GM13976 (cell line): ENCODE measurements at regions not wholly inside any gene's neighbourhood (a gene's known extent, or its start where the extent isn't known, plus 50 kb on each side); places are given as distances from the start of the nearest gene placed in this dataset.

Experiments used
- DNase-seq: peaks from one replicate; pipeline ENCODE4 v3.0.0; 2012; ENCODE audit warnings: low spot score
- in situ Hi-C: fragments of 300-500 bp; cut with MboI; formaldehyde crosslinking; loops from one replicate; pipeline ENCODE4 v1.12.0; 2022; ENCODE audit warnings: low sequenced_read_pairs, mixed read lengths, inconsistent platforms; ENCODE audit not compliant: unreplicated experiment
- TF ChIP-seq, protein P1 (sequence below): IDR thresholded peaks from 2 replicates; pipeline ENCODE4 v1.5.1; 2012; ENCODE audit warnings: borderline replicate concordance, mild to moderate bottlenecking; ENCODE audit not compliant: insufficient read depth; ENCODE audit errors: extremely low read depth, missing control alignments, control extremely low read depth

DNA sequence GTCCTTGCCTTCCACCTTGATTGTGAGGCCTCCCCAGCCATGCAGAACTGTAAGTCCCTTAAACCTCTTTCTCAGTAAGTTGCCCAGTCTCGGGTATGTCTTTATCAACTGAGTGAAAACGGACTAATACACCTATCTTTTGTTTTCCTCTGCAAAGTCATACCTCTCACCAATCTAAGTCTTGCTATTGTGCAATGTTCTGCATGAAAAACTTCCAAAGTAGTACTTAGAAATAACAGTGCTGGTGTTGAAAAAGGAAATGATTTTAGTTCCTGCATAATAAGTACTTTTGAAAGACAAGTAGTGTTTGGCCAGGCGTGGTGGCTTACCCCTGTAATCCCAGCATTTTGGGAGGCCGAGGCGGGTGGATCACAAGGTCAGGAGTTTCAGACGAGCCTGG, 573.5 kb downstream of the ANKRD50 start:
- in situ Hi-C loops = no loop called here
- TF ChIP-seq, protein P1, sequence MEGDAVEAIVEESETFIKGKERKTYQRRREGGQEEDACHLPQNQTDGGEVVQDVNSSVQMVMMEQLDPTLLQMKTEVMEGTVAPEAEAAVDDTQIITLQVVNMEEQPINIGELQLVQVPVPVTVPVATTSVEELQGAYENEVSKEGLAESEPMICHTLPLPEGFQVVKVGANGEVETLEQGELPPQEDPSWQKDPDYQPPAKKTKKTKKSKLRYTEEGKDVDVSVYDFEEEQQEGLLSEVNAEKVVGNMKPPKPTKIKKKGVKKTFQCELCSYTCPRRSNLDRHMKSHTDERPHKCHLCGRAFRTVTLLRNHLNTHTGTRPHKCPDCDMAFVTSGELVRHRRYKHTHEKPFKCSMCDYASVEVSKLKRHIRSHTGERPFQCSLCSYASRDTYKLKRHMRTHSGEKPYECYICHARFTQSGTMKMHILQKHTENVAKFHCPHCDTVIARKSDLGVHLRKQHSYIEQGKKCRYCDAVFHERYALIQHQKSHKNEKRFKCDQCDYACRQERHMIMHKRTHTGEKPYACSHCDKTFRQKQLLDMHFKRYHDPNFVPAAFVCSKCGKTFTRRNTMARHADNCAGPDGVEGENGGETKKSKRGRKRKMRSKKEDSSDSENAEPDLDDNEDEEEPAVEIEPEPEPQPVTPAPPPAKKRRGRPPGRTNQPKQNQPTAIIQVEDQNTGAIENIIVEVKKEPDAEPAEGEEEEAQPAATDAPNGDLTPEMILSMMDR = no peak
- DNase-seq = no peak

DNA sequence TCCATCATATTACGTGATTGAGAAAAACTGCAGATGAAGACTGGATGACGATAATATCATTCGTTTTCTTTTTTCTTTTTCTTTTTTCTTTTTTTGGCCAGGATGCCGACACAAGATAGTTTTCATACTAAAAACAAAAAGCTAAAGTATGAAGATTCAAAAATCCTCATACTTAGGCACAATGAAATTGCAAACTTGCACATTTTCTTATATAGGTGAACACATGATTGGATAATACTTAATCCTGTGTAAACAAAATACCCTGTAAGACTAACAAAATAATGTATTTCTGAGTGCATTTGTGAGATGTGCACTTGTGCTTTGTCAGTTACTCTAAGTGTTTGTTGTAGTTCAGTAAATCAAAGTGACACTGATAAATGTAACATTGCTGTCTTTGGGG, 568.9 kb downstream of the ANKRD50 start:
- in situ Hi-C loops = no loop called here
- TF ChIP-seq, protein P1 = no peak
- no peak for DNase-seq

DNA sequence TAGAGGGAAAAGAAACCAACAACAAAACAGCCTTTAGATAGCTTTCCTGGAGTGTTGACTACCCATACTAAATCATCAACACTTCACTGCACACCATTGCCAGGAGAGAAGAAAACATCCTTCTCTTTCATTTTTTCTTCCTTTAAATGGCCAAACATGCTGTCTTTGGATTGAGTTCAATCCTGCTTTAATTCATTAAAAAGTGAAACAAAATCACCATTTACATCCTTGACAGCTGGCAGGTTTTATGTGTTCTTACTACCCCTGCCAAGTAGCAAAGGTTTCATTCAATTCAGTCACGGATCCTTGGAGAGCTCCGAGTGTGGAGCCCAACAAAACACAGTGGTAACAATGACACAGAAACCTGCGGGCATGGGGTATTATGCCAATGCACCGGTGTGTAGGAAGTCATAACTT, 568.3 kb downstream of the ANKRD50 start:
- in situ Hi-C loops = no loop called here
- no peak for DNase-seq
- TF ChIP-seq, protein P1 = no peak

DNA sequence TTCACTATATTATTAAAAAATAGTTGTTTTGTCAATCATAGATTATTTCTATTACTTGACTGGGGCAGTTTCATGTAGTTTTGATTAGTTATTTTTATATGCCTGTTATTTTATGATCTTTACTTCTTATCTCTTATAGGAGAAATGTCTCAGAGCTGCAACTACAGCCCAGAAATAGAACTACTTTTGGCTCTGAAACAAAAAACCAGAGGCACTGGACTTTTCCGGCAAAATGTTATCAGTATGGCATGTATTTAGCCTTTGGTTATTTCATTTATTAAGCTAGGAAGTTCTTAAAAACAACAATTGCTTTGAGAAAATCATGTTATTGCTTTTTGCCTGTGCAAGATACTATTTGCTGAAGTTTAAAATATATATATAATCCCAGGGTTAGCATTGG, 566.5 kb downstream of the ANKRD50 start:
- in situ Hi-C loops = no loop called here
- no peak for DNase-seq
- TF ChIP-seq, protein P1 = no peak

DNA sequence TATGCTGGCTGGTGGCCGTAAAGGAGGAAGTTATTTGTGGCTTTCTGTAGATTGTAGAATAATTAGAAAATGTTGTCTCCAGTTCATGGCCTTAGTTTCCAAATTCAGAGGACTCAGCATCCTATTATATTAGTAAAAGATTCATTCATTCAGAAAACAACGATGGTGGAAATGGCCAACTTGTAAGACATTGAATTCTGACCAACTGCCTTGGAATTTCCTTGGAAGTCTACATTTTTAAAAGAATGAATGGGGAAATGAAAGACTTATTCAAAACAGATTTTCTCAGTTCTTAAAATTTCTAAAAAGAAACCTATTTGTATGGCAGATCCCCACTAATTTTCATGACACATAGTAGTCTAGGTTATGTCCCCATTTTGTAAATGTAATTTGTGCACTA, 561.5 kb downstream of the ANKRD50 start:
- TF ChIP-seq, protein P1 = no peak
- in situ Hi-C loops = no loop called here
- DNase-seq = no peak

DNA sequence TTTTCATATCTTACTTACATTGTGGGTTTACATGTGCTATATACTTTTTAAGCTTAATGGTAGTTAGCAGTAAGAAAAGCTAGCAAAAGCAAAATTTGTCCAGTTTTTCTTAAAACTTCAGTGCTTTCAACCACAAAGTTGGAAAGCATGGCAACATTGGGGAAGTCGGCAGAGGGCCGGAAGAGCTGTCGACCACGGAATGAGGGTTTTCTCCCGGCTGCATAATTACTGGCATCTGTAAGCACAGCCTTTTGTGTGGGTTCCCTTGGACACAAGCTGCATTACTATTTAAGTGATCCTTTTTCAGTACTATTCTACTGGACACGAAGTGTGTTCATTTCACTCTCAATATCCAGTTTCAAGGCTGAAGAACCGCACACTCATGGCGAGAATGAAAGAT, 560.4 kb downstream of the ANKRD50 start:
- DNase-seq = no peak
- TF ChIP-seq, protein P1 = no peak
- in situ Hi-C loops = no loop called here

DNA sequence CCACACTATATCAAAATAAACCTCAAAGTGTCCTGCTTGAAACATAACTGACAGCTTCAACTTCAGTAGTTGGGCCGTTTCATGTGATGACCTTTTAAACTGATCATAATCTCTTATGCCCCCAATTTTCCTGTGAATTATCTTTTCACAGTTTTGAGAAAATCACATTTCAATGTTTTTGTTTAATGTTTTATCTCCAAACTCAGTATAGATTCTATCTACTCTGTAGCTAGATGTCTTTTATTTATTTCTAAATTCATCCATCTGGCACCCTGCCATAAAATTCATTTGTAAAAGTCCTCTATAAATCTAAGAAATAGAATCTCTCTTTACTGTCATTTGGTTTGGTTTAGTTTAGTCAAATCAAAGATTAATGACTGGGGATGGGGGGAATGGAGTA, 557.3 kb downstream of the ANKRD50 start:
- in situ Hi-C loops = no loop called here
- TF ChIP-seq, protein P1 = no peak
- no peak for DNase-seq
